GM18502 (cell line): ENCODE measurements at regions not wholly inside any gene's neighbourhood (a gene's known extent, or its start where the extent isn't known, plus 50 kb on each side); places are given as distances from the start of the nearest gene placed in this dataset.

Source experiments
- ATAC-seq: cut with Tn5 transposase; IDR thresholded peaks from one replicate; pipeline ENCODE4 v1.9.1; 2021; ENCODE audit warnings: mild to moderate bottlenecking; ENCODE audit not compliant: unreplicated experiment, poor library complexity

- no peak for ATAC-seq
Observed at GRCh38 chr2:149739883-149740265, 152.3 kb upstream of the MMADHC start.

- no peak for ATAC-seq
Observed at GRCh38 chr2:149739171-149739882, 151.8 kb upstream of the MMADHC start.

- ATAC-seq, result no peak
Observed at GRCh38 chr2:149738767-149739166, 151.2 kb upstream of the MMADHC start.

GRCh38 chr2:149737896-149738295 lies 150.3 kb upstream of the MMADHC start:
- no peak for ATAC-seq

- ATAC-seq, result no peak
Observed at GRCh38 chr2:149735237-149735958, 147.8 kb upstream of the MMADHC start.

- no peak for ATAC-seq
Observed at GRCh38 chr2:149733936-149734685, 146.5 kb upstream of the MMADHC start.

GRCh38 chr2:149732730-149733290 lies 145.2 kb upstream of the MMADHC start:
- no peak for ATAC-seq

GRCh38 chr2:149732001-149732685 lies 144.6 kb upstream of the MMADHC start:
- no peak for ATAC-seq

DNA sequence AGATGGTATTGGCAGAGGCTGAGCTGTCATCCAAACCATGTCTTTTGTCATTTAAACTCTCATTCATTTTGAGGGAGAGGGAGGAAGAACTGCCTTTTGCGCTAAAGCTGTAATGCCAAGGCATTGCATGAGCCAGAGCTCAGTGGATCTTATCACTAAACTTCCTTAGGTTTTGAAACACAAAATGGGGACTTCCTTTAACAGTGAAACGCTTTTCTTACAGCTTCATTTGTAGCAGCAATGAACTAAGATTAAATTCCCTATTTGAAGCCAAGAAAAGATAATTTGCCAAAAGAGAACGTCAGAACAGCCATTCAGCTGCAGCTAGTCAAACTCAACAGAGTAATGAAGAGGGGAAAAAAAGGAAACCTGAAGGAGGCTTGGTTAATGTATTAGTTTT lies 143.5 kb upstream of the MMADHC start:
- no peak for ATAC-seq

DNA sequence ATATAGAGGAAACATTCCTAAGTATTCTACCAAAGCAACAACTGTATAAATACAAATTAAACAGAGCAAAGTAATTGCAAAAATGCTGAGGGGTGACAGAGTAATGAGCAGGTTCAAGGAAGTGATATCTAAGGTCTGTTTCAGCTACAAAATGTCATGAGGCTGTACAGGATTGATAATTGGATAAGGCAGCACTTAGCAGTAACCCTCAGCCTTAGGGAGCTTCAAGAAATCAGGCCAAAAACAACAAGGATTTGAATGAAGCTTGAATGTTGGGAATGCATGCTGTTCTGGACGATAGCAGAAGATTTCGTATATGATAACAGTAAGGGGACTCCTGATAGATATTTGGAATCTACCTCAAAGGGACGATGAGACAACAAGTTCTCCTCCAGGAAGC lies 142.0 kb upstream of the MMADHC start:
- no peak for ATAC-seq

GRCh38 chr2:149727927-149728326 lies 140.4 kb upstream of the MMADHC start:
- ATAC-seq, result no peak

GRCh38 chr2:149725234-149725633 lies 137.7 kb upstream of the MMADHC start:
- ATAC-seq, result no peak

GRCh38 chr2:149724091-149724490 lies 136.5 kb upstream of the MMADHC start:
- no peak for ATAC-seq

- ATAC-seq, result no peak
Observed at GRCh38 chr2:149720615-149721014, 133.0 kb upstream of the MMADHC start.

DNA sequence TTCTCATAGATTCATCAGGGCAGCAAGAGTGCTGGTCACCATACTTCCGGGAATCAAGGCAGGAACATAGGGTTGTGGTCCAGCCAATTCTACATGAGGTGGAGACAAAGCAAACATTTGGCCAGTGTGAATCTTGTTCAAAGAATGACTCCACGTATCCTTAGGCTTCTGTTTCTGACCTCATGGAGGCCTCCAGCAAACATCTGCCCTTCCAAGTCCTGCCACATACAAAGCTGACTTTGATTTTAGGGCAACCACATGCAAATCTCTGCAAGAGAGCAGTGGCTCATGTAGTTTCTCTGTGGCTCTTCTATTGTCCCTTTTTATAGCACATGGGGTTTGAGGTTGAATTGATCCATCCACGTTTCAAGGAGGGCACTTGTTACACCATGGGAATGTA lies 132.1 kb upstream of the MMADHC start:
- ATAC-seq, result no peak

- ATAC-seq, result no peak
Observed at GRCh38 chr2:149716687-149717086, 129.1 kb upstream of the MMADHC start.

DNA sequence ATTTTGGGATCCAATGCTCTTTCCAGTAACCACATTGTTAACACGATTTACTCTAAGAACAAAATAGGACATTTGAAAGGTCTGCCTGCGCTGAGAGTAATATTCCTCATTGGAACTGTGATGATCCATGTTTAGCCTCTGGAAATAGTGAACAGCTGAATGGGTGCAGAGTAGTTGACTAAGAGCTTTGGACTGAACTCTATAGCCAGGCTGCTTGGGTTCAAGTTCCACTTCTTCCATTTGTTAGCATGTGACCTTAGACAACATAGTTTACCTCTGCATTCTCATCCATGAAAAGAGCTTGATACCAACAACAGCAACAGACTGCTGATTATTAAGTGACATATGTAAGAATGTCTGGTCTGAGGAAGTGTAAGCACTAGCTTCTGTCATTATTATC lies 128.3 kb upstream of the MMADHC start:
- ATAC-seq, result no peak

DNA sequence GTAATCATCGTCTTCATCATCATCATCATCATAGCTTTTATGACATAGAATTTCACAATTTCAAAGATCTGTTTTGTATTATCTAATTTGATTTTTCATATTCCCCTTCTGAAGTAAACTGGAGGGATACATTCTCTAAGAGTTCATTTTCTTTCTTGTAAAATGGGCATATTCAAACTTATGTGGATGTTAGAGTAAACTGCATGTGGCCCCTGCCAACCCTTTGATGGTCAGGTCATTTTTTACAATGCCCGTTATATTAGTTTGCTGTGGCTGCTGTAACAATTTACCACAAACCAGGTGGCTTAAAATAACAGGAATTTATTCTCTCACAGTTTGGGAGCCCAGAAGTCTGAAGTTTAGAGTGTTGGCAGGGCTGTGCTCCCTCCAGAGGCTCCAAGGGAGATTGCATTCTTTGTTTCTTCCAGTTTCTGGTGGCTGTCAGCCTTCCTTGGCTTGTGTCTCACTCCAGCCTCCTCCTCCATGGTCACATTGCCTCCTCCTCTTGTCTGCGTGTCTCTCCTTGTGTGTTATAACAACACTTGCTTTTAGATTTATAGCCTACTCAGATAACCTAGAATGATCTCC lies 127.5 kb upstream of the MMADHC start:
- ATAC-seq, result peak; percentile 86

DNA sequence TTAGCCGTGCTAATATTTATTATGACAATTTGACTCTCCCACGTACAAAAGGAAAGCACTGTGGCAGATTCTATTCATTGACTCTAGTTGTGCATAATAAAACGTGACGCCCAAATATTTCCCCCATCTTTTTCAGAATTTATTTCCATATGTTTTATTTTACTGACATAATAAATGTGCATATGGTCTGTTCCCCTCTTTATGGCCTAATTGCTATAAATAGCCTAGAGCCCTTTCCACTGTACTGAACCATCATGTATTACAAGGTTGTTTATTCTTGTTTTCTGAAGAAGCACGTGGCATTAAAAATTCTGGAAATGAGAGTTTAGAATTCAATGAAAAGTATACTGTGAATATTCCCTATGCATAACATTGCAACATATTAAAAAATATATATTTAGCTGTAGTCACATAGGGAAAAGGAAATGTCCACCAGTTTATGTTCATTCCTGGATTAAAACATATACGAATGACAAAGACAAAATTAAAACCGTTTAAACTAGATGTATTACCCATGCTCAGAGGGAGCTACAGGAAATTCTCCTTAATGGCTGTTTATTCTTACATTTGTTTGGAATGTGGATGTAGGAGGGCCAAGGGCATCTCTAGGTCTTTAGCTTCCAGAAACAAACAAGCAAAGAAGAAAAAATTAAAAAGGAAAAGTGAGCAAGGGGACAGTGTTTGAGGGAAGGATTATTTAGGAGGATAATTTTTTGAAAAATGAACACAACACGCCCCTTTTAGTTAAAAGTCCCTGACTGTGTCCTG lies 122.1 kb upstream of the MMADHC start:
- ATAC-seq, result no peak
